ENCODE measurements at regions not wholly inside any gene's neighbourhood (a gene's known extent, or its start where the extent isn't known, plus 50 kb on each side); places are given as distances from the start of the nearest gene placed in this dataset.

GRCh38 chr4:126548890-126549289 is 1083.9 kb upstream of the INTU start (continued):
- TF ChIP-seq BACH2 (CRISPR knock-in tag; IDR thresholded peaks at IDR 0.05; ENCODE audit: borderline replicate concordance) (no peak), CSRNP3 (CRISPR knock-in tag; IDR thresholded peaks at IDR 0.05) (no peak)

GRCh38 chr4:126552321-126552720 is 1080.4 kb upstream of the INTU start:
- no peak for TF ChIP-seq POU6F1 (CRISPR knock-in tag; IDR thresholded peaks at IDR 0.05; ENCODE audit: borderline replicate concordance, low read depth)
- no peak for TF ChIP-seq CSRNP3 (CRISPR knock-in tag; IDR thresholded peaks at IDR 0.05)
- no peak for TF ChIP-seq BACH2 (CRISPR knock-in tag; IDR thresholded peaks at IDR 0.05; ENCODE audit: borderline replicate concordance)
- TF ChIP-seq ZNF70 (CRISPR knock-in tag; IDR thresholded peaks at IDR 0.05): no peak
- TF ChIP-seq ZNF8 (CRISPR knock-in tag; IDR thresholded peaks at IDR 0.05): no peak
- TF ChIP-seq ZC3H10 (CRISPR knock-in tag; IDR thresholded peaks at IDR 0.05): no peak
- no peak for TF ChIP-seq RARB (CRISPR knock-in tag; IDR thresholded peaks at IDR 0.05)
- TF ChIP-seq OSR1 (CRISPR knock-in tag; IDR thresholded peaks at IDR 0.05): no peak
- TF ChIP-seq TSHZ2 (CRISPR knock-in tag; IDR thresholded peaks at IDR 0.05): no peak
- no peak for TF ChIP-seq CREB5 (CRISPR knock-in tag; IDR thresholded peaks at IDR 0.05; ENCODE audit: low read depth)
- no peak for TF ChIP-seq ARNTL (CRISPR knock-in tag; IDR thresholded peaks at IDR 0.05; ENCODE audit: borderline replicate concordance, low read depth)
- TF ChIP-seq PATZ1 (CRISPR knock-in tag; IDR thresholded peaks at IDR 0.05; ENCODE audit: borderline replicate concordance): no peak
- ATAC-seq: no peak

GRCh38 chr4:126553248-126553647 is 1079.5 kb upstream of the INTU start:
- ATAC-seq: no peak
- no peak for TF ChIP-seq CREB5 (CRISPR knock-in tag; IDR thresholded peaks at IDR 0.05; ENCODE audit: low read depth)
- no peak for TF ChIP-seq RARB (CRISPR knock-in tag; IDR thresholded peaks at IDR 0.05)
- TF ChIP-seq ZNF70 (CRISPR knock-in tag; IDR thresholded peaks at IDR 0.05): no peak
- no peak for TF ChIP-seq PATZ1 (CRISPR knock-in tag; IDR thresholded peaks at IDR 0.05; ENCODE audit: borderline replicate concordance)
- no peak for TF ChIP-seq ZC3H10 (CRISPR knock-in tag; IDR thresholded peaks at IDR 0.05)
- TF ChIP-seq CSDC2 (CRISPR knock-in tag; IDR thresholded peaks at IDR 0.05): no peak
- TF ChIP-seq ZNF8 (CRISPR knock-in tag; IDR thresholded peaks at IDR 0.05): no peak
- TF ChIP-seq GLIS3 (CRISPR knock-in tag; IDR thresholded peaks at IDR 0.05): no peak
- TF ChIP-seq ZFP30 (CRISPR knock-in tag; IDR thresholded peaks at IDR 0.05): no peak
- TF ChIP-seq TOX (CRISPR knock-in tag; IDR thresholded peaks at IDR 0.05; ENCODE audit: borderline replicate concordance): no peak
- TF ChIP-seq PPARA (CRISPR knock-in tag; IDR thresholded peaks at IDR 0.05; ENCODE audit: borderline replicate concordance): no peak
- no peak for TF ChIP-seq TSHZ2 (CRISPR knock-in tag; IDR thresholded peaks at IDR 0.05)
- TF ChIP-seq ZFP3 (CRISPR knock-in tag; IDR thresholded peaks at IDR 0.05): no peak
- TF ChIP-seq SNAI2 (CRISPR knock-in tag; IDR thresholded peaks at IDR 0.05): no peak
- TF ChIP-seq ESRRG (CRISPR knock-in tag; IDR thresholded peaks at IDR 0.05): no peak
